ENCODE measurements at regions not wholly inside any gene's neighbourhood (a gene's known extent, or its start where the extent isn't known, plus 50 kb on each side); places are given as distances from the start of the nearest gene placed in this dataset.

DNA sequence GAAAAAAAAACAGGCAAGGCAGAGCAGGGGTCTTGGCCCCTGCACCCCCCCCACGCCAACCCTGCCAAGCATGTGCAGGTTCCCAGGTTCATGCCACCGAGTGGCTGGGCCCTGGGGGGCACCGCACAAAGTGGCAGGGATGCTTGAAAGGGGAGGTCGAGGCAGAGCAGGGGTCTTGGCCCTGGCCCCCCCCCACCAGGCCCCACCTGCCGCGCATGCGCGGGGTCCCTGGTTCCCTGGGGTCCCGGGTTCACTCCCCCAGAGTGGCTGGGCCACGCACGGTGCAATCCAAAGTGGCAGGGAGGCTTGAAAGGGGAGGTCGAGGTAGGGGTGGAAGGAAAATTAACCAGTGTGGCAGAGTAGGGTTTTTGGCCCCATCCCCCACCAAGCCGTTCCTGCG, 312.2 kb downstream of the ALG10 start:
- TF ChIP-seq, protein P1, sequence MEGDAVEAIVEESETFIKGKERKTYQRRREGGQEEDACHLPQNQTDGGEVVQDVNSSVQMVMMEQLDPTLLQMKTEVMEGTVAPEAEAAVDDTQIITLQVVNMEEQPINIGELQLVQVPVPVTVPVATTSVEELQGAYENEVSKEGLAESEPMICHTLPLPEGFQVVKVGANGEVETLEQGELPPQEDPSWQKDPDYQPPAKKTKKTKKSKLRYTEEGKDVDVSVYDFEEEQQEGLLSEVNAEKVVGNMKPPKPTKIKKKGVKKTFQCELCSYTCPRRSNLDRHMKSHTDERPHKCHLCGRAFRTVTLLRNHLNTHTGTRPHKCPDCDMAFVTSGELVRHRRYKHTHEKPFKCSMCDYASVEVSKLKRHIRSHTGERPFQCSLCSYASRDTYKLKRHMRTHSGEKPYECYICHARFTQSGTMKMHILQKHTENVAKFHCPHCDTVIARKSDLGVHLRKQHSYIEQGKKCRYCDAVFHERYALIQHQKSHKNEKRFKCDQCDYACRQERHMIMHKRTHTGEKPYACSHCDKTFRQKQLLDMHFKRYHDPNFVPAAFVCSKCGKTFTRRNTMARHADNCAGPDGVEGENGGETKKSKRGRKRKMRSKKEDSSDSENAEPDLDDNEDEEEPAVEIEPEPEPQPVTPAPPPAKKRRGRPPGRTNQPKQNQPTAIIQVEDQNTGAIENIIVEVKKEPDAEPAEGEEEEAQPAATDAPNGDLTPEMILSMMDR (IDR thresholded peaks at IDR 0.05), result no peak
- TF ChIP-seq POLR2AphosphoS5 (IDR thresholded peaks at IDR 0.05), result no peak
- no peak for TF ChIP-seq POLR2A (IDR thresholded peaks at IDR 0.05)

Measured in stomach (tissue), 4 donors.